ENCODE measurements at regions not wholly inside any gene's neighbourhood (a gene's known extent, or its start where the extent isn't known, plus 50 kb on each side); places are given as distances from the start of the nearest gene placed in this dataset.
A peak's percentile ranks its signal among the peaks of the same experiment; 100 is the strongest.

- no peak for DNase-seq
Observed at GRCh38 chr12:124096869-124097434, 123.9 kb downstream of the ZNF664 start.

DNA sequence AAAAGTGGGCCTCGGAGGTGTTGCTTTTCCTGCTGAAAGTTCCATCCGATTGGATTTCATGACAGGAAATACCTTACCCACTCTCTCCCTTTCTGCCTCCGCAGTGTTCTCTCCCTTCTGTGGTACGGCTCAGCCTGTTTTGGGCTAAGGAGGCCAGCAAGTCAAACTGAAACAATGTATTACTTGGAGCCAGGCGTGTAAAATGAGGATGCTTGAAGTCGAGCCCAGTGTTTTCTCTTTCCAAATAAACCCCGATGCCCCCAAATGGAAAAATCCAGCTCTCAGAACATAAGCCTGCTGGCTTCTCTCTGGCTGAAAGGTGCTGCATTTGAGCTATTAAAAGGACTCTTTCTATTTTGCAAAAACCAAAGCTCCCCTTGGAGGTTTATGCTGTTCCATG lies 124.7 kb downstream of the ZNF664 start:
- peak in 5 of 14 donors; percentile 21 to 55 (median 34) for DNase-seq

DNA sequence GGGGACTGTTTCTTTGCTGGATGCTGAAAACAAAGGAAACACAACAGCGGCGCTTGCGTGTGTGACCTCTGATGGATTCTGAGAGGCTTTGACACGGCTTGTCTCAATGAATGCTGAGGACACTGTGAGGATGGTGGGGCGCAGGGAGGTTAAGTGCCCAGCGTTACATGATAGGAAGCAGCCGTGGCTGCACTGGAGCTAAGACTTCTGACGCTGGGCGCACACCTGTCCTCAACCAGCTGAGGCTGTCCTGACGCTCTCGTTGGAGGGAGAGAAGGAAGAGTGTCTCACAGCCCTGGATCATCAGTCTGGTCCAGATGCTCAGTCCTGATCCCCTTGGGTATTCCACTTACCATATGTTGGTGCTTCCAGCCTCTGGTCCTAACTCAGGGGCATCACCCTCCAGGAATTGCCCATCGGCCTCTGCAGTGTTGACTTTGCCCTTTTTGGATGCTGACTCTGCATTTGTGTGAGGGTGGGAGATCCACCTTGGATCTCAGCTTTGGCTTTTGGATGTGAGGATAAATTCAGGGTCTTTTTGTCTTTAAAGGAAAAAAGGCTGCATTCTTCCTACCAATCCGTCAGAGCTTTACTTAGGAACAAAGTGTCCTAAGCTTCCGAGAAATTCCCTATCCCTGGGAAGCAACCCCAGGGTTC lies 125.2 kb downstream of the ZNF664 start:
- peak in 5 of 14 donors; percentile 12 to 55 (median 21) for DNase-seq

- DNase-seq = peak in 9 of 14 donors; percentile 6 to 74 (median 51)
Observed at GRCh38 chr12:124098887-124099286, 125.9 kb downstream of the ZNF664 start.

DNA sequence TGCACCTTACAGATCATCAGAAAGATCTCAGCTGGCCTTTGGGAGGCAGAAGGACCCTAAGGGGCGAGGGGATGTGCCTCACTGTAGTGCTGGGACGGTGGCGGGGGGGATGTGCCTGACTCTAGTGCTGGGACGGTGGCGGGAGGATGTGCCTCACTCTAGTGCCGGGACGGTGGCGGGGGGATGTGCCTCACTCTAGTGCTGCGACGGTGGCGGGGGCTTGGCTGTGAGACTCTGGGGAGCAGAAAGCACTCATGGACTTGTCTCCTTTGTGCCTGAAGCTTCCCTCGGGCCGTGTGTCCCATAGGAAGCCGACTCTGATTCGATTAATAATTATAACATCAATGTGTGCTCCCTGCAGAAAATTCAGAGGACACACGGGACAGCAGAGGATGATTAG lies 126.6 kb downstream of the ZNF664 start:
- DNase-seq = peak in 2 of 14 donors; percentile 21 to 28

- DNase-seq = no peak
Observed at GRCh38 chr12:124100572-124101178, 127.7 kb downstream of the ZNF664 start.

GRCh38 chr12:124105546-124105945 lies 132.5 kb downstream of the ZNF664 start:
- no peak for DNase-seq

DNA sequence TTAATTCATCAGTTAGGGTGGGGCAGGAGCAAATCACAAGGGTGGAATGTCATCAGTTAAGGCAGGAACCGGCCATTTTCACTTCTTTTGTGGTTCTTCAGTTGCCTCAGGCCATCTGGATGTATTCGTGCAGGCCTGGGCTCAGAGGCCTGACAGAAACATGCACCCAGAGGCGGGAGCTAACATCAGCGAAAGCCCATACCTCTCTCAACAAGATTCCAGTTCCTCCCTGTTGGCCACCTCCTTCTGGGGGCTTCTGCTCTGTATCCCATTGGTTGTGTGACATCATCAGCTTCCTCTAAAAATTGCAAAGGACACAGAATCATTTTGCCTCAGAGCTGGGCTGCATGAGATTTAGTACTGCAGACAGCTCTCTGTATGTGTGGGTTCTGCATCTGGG lies 134.3 kb downstream of the ZNF664 start:
- no peak for DNase-seq

GRCh38 chr12:124109760-124110159 lies 136.7 kb downstream of the ZNF664 start:
- no peak for DNase-seq

GRCh38 chr12:124110372-124110883 lies 137.4 kb downstream of the ZNF664 start:
- no peak for DNase-seq

GRCh38 chr12:124111006-124111405 lies 138.0 kb downstream of the ZNF664 start:
- DNase-seq = no peak

- DNase-seq = no peak
Observed at GRCh38 chr12:124114316-124114715, 141.3 kb downstream of the ZNF664 start.

- no peak for DNase-seq
Observed at GRCh38 chr12:124115496-124115895, 142.5 kb downstream of the ZNF664 start.

DNA sequence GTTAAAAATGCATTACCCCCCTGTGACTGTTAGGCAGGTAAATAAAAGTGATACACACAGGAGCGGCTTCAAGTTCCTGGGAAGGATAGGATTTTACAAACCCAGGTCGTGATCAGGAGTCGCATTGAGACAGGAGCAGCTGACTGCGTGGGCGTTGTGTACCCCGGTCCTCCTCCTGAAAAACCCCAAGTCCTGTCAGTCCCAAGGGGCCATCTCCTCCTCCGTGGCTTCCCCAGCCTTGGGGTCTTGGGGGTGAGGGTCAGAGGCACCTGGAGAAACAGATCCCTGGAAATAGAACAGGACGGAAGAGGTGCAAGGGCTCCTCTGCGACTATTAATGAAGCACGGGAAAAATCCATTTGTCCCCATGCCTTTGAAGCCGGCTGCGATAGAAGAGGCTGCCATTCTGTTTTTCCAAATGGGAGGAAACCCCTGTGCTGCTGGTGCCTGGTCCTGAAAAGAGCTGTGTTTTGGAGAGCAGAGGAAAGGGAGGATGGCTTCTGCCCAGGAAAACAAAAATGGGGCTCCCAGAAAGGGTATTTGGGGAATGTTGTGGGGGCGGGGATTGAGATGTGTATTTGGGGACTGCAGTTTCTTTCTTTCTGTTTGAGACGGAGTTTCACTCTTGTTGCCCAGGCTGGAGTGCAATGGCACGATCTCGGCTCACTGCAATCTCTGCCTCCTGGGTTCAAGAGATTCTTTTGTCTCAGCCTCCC lies 143.1 kb downstream of the ZNF664 start:
- no peak for DNase-seq

DNA sequence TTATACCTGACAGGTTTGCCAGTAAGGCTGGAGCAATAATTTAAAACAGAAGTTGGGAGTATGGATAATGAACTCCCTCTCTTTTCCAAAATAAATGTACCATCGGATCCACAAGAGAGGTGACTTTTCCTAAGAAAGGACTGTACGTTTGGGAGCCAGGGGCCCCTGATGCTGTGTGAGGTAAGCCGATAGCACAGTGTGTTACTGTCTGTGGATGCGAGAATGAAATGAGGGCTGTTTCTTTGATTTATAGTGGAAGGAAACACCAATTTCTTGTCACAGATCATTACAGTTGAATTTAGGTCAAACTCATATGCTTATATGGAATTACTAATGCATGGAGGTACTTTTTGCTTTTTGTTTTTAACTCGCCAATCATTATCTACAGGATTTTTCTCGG lies 147.7 kb downstream of the ZNF664 start:
- no peak for DNase-seq

DNA sequence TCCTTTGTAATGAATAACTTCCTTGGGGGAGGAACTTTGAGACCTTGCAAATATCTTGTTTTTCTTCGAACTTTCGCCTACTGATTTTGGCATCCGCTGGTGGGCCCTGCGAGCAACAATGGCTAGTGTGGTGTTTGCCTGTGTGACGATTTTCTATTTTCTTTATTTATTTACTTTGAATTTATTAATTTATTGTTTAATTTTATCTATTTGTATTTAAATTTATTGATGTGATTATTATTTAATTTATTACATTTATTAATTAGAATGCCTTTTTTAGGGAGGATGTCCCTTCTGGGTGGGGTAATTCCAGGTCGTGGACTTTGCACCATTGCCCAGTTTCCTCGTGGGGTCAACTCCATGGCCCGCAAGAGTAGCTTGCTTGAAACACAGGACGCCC lies 149.7 kb downstream of the ZNF664 start:
- no peak for DNase-seq

- no peak for DNase-seq
Observed at GRCh38 chr12:124123296-124124000, 150.4 kb downstream of the ZNF664 start.

DNA sequence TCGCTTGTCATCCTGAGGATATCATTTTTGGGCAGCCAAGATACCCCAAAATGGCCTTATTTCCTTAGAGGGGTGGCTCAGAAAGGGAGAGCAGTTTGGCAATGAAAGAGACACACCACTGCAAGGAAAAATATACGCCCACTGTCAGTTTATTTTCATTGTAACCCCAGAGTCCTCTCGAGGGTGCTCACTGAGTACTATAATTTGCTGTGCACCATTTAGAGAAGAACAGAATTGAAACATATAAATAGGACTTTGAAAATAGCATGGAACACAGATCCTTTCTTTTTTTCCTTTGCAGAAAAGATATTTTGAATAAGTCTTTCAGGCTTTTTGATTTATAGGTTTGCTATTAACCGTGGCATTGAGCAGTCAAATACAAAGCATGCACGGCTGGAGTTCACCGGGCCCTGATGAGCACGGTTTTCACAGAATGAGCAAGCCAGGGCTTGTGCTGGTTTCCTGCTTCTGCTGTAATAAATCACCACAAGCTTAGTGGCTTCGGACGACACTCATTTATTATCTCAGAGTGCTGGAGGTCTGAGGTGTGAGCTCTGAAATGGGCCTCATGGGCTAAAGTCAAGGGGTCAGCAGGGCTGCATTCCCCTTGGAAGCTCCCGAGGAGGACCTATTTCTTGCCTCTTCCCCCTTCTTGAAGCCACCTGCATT lies 152.3 kb downstream of the ZNF664 start:
- no peak for DNase-seq

DNA sequence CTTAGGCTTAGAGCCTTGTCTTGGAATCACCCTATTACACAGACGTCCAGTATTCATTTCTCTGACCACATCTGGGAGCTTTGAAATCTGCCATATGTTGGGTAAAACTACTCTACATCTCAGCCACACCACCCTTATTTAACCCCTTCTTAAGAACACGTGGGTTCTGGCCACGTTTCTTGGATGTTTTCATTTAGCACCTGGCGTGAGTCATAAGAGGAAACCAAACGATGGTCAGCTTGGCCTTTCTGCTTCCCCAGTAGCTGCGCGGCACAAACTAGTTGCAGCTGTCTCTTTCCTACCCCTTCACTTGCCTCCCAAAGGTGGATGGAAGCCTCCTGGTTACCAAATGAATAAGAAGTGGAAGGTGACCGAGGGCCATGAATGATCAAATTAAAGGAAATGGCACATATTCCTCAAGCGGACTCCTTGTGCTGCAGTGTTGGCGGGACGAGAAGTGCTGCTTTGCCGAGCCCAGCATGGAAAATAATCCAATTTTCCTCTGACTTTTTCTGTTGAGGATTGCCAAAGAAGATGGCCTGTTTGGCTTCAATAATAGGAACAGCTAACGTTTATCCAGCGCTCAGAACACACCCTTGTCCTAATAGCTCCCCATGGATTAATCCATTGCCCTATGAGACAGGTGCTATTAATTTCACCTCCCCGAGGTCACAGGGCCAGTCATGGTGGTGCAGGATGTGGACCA lies 154.1 kb downstream of the ZNF664 start:
- DNase-seq = no peak

- DNase-seq = no peak
Observed at GRCh38 chr12:124129132-124129531, 156.1 kb downstream of the ZNF664 start.

Data from C1 segment of cervical spinal cord (tissue), 14 donors.